ENCODE measurements at regions not wholly inside any gene's neighbourhood (a gene's known extent, or its start where the extent isn't known, plus 50 kb on each side); places are given as distances from the start of the nearest gene placed in this dataset.

DNA sequence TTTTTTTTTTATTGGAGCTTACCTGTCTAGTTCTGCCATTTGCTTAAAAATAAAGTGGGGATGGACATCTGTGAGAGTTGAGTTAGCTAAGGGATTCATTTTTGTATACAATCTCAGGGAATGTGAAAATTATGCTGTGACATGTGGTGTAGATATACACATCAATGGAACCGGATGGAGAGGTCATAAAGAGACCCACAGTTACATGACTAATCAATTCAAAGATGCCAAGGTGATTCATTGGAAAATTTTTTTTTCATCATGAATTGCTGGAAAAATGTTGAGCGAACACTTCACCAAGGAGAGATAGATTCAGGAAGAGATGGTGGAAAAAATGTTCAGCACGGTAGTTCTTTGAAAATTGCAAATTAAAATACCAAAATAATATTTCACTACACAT is 605.4 kb upstream of the KIF2B start:
- no peak overlapping the region for H3K56ac ChIP-seq (ENCODE audit: extremely low read depth, insufficient read depth, low read length)
- H4K91ac ChIP-seq (ENCODE audit: insufficient read depth, low read depth, low read length): no peak overlapping the region
- H2AK9ac ChIP-seq (replicated peaks; ENCODE audit: low read depth, low read length, poor library complexity): no peak overlapping the region
- no peak overlapping the region for H3K4ac ChIP-seq (ENCODE audit: low read depth, low read length)
- no peaks in the 10 kb centered on the region for H3K27me3 ChIP-seq (ENCODE audit: control insufficient read depth, insufficient read depth, low read length)
- H2AK5ac ChIP-seq (ENCODE audit: low read depth, low read length): no peak overlapping the region
- H3K9me1 ChIP-seq (ENCODE audit: insufficient read depth, low read length): no peaks in the 10 kb centered on the region
- 0 out of 2 replicates have a peak, but pooled peaks cover 2% of the 10 kb centered on the region for H3K9me3 ChIP-seq (ENCODE audit: control insufficient read depth, insufficient read depth, low read length)
- H4K8ac ChIP-seq (ENCODE audit: low read depth in 2 of 2, low read length in 2 of 2): no peak overlapping the region
- intact Hi-C loops (cut with micrococcal nuclease) (no loop called here), in situ Hi-C loops (cut with MboI; ENCODE audit: low sequenced_read_pairs) (no loop called here), dilution Hi-C loops (cut with HindIII; ENCODE audit: low sequenced_read_pairs, unreplicated experiment) (no loop called here)
- no peaks in the 10 kb centered on the region for H3K36me3 ChIP-seq (ENCODE audit: control insufficient read depth, insufficient read depth, low read length)
- no peak overlapping the region for H2BK20ac ChIP-seq (ENCODE audit: low read depth, low read length)
- H3K23ac ChIP-seq (ENCODE audit: low read depth, low read length): no peak overlapping the region
- H3K4me3 ChIP-seq (ENCODE audit: insufficient read depth, low read depth, low read length): no peak overlapping the region
- H4K20me1 ChIP-seq (ENCODE audit: insufficient read depth, low read length): no peaks in the 10 kb centered on the region
- H3K79me1 ChIP-seq (ENCODE audit: low read depth in 1 of 2, low read length in 2 of 2): no peaks in the 10 kb centered on the region
- H2BK15ac ChIP-seq (ENCODE audit: low read depth, low read length): no peak overlapping the region
- no peak overlapping the region for H2BK120ac ChIP-seq (ENCODE audit: low read depth, low read length)
- DNase-seq (no peak), ATAC-seq (ENCODE audit: low read depth) (no peak)
- POLR2A ChIA-PET (ENCODE audit: unreplicated experiment): no interaction called here
- H3K14ac ChIP-seq (replicated peaks; ENCODE audit: low read depth, low read length): no peak overlapping the region
- H3K4me2 ChIP-seq (ENCODE audit: low read depth, low read length): no peak overlapping the region
- BruUV-seq (replicated peaks): no TSS peak
- H3K4me1 ChIP-seq (ENCODE audit: control insufficient read depth, insufficient read depth, low read length): no peaks in the 10 kb centered on the region
- no peak overlapping the region for H3K9ac ChIP-seq (ENCODE audit: low read depth, low read length)
- no peak overlapping the region for H2AFZ ChIP-seq (replicated peaks; ENCODE audit: low read length, poor library complexity)
- no CpG with 5 or more reads among the region's 3 CpGs for WGBS, 2 experiments (ENCODE audit: extremely low coverage in 2 of 2, insufficient read length in 1 of 2)
- no peak for TF ChIP-seq RFX5 (IDR thresholded peaks at IDR 0.05; ENCODE audit: low read depth, low read length)
- TF ChIP-seq SMC3 (IDR thresholded peaks at IDR 0.05; ENCODE audit: low read depth, low read length): no peak
- no peak for TF ChIP-seq MXI1 (IDR thresholded peaks at IDR 0.05; ENCODE audit: borderline replicate concordance, low read depth, low read length)
- TF ChIP-seq CHD1 (IDR thresholded peaks at IDR 0.05; ENCODE audit: low read depth, low read length): no peak
- no peak for TF ChIP-seq ELK1 (IDR thresholded peaks at IDR 0.05; ENCODE audit: borderline replicate concordance, low read depth, low read length)
- no peak for TF ChIP-seq RCOR1 (IDR thresholded peaks at IDR 0.05; ENCODE audit: insufficient replicate concordance, low read length)
- no peak for TF ChIP-seq BHLHE40 (IDR thresholded peaks at IDR 0.05; ENCODE audit: low read depth, low read length)
- no peak for TF ChIP-seq RAD21 (IDR thresholded peaks at IDR 0.05; ENCODE audit: low read length)
- no peak for TF ChIP-seq MAZ (IDR thresholded peaks at IDR 0.05; ENCODE audit: borderline replicate concordance, low read depth, low read length)
- TF ChIP-seq CEBPB (IDR thresholded peaks at IDR 0.05; ENCODE audit: low read depth, low read length): no peak
- TF ChIP-seq, protein P1, sequence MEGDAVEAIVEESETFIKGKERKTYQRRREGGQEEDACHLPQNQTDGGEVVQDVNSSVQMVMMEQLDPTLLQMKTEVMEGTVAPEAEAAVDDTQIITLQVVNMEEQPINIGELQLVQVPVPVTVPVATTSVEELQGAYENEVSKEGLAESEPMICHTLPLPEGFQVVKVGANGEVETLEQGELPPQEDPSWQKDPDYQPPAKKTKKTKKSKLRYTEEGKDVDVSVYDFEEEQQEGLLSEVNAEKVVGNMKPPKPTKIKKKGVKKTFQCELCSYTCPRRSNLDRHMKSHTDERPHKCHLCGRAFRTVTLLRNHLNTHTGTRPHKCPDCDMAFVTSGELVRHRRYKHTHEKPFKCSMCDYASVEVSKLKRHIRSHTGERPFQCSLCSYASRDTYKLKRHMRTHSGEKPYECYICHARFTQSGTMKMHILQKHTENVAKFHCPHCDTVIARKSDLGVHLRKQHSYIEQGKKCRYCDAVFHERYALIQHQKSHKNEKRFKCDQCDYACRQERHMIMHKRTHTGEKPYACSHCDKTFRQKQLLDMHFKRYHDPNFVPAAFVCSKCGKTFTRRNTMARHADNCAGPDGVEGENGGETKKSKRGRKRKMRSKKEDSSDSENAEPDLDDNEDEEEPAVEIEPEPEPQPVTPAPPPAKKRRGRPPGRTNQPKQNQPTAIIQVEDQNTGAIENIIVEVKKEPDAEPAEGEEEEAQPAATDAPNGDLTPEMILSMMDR (conservative IDR thresholded peaks at IDR 0.05; ENCODE audit: low read depth, low read length): no peak
- no peak for TF ChIP-seq NFE2L2 (IDR thresholded peaks at IDR 0.05; ENCODE audit: low read depth, low read length)
- no peak for TF ChIP-seq MAFK (IDR thresholded peaks at IDR 0.05; ENCODE audit: low read depth, low read length)
- no peak for TF ChIP-seq POLR2A (IDR thresholded peaks at IDR 0.05; ENCODE audit: low read depth, low read length)
- TF ChIP-seq FOS (IDR thresholded peaks at IDR 0.05; ENCODE audit: low read depth, low read length): no peak
- no peak overlapping the region for H4K5ac ChIP-seq (ENCODE audit: low read depth, low read length)
- H2BK5ac ChIP-seq (ENCODE audit: low read depth, low read length, poor library complexity, severe bottlenecking): no peak overlapping the region
- no peak overlapping the region for H3K18ac ChIP-seq (ENCODE audit: low read depth, low read length)
- CTCF ChIA-PET: no interaction called here
- no peak overlapping the region for H3K27ac ChIP-seq (ENCODE audit: insufficient read depth, low read length)

All from IMR-90 (cell line).